ENCODE measurements at regions not wholly inside any gene's neighbourhood (a gene's known extent, or its start where the extent isn't known, plus 50 kb on each side); places are given as distances from the start of the nearest gene placed in this dataset.

DNA sequence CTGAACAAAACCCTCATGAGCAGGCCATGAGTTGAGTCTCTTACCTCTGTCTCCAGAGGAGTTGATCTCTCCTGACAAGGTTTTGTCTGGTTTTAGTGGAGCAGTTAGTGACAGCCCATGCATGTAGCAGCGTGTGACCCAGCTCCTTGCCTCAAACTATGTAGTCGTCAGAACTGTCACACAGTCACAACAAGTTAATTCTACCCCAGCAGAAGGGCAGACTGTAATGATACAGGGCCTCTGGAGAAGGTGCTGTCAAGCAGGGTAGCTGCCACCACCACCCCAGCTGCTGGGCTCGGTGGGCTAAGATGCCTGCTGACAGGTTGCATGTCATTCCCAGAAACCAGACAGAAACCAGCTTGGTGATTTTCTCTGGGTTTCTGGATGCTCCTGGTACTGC, 194.5 kb downstream of the PSAT1 start:
- DNase-seq (no peak), ATAC-seq (no peak)
- Mint-ChIP-seq H3K4me3 (no peak overlapping the region), H3K36me3 (ENCODE audit: low read depth) (no peaks in the 10 kb centered on the region), H3K27ac (no peak overlapping the region), H3K4me1 (no peaks in the 10 kb centered on the region), H3K9me3 (no peaks in the 10 kb centered on the region), H3K27me3 (peaks cover 2% of the 10 kb centered on the region)

DNA sequence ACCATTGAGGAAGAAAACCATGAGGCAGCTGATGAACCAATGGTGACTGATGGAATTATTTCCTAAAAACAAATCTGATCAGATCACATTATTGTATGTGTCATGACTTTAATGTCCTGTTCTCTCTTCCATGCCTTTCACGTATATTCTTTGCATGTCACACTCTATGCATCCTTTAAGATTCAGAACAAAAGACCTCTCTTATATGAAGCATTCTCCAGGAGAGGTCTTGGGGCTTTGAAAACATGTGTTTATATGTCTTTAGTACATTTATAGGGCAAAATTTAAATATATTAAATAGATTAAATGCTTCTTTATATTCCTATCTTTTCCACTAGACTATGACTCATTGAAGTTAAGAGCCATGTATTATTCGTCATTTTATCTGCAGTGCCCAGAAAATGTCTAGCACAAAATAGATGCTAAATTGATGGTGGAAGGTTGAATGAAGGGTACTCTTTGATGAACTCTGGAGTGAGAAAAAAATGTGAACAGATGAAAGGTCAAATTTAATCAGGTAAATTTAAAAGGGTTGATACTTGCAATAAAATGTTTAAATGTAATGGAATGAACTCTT, 196.3 kb downstream of the PSAT1 start:
- no peak overlapping the region for H3K4me3 Mint-ChIP-seq
- no peak for DNase-seq
- no peaks in the 10 kb centered on the region for H3K9me3 Mint-ChIP-seq
- no peaks in the 10 kb centered on the region for H3K4me1 Mint-ChIP-seq
- H3K36me3 Mint-ChIP-seq (ENCODE audit: low read depth) = no peaks in the 10 kb centered on the region
- ATAC-seq = no peak
- H3K27ac Mint-ChIP-seq = no peak overlapping the region
- H3K27me3 Mint-ChIP-seq = peaks cover 2% of the 10 kb centered on the region

DNA sequence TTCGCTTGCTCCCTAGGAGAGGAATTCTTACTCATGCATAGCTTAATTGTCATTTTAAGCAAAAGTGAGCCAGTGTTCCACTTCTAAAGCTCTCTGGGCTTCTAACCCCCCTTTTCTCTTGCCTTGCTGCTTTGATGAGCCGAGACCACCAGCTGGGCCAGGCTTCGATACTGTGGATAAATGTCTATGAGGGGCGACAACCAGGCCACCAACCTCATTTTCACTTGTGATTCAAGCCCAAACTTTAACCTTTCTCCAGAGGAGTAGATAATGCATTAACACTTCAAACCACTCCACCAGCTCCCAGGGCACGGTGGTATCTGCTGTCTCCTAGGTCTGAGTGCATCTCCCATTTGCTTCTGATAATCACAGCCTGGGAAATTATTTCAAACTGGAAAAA, 205.6 kb downstream of the PSAT1 start:
- no peak overlapping the region for H3K27ac Mint-ChIP-seq
- no peaks in the 10 kb centered on the region for H3K9me3 Mint-ChIP-seq
- H3K36me3 Mint-ChIP-seq (ENCODE audit: low read depth) = no peaks in the 10 kb centered on the region
- H3K27me3 Mint-ChIP-seq = no peaks in the 10 kb centered on the region
- ATAC-seq (no peak), DNase-seq (no peak)
- no peak overlapping the region for H3K4me3 Mint-ChIP-seq
- H3K4me1 Mint-ChIP-seq = no peaks in the 10 kb centered on the region

DNA sequence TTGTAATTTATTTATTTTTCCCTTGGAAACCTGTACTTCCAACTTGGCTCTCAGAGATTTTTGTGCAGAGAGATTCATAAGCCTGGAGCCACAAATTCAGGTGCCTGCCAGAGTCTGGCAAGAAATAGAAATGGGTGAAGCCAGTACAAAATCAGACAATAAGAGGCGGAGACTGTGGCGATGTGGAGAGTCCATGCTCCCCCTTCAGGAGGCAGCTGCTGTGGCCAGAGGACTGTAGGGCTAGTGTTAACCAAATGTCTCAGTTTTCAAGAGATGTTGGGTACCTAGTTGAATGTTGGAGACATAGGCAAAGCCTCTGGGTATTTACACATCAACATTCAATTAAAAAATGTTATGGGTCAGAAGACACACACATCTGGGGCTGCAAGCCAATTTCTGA, 208.6 kb downstream of the PSAT1 start:
- H3K36me3 Mint-ChIP-seq (ENCODE audit: low read depth) = no peaks in the 10 kb centered on the region
- DNase-seq (no peak), ATAC-seq (no peak)
- no peak overlapping the region for H3K4me3 Mint-ChIP-seq
- H3K9me3 Mint-ChIP-seq = no peaks in the 10 kb centered on the region
- H3K27me3 Mint-ChIP-seq = no peaks in the 10 kb centered on the region
- H3K4me1 Mint-ChIP-seq = no peaks in the 10 kb centered on the region
- H3K27ac Mint-ChIP-seq = no peak overlapping the region

DNA sequence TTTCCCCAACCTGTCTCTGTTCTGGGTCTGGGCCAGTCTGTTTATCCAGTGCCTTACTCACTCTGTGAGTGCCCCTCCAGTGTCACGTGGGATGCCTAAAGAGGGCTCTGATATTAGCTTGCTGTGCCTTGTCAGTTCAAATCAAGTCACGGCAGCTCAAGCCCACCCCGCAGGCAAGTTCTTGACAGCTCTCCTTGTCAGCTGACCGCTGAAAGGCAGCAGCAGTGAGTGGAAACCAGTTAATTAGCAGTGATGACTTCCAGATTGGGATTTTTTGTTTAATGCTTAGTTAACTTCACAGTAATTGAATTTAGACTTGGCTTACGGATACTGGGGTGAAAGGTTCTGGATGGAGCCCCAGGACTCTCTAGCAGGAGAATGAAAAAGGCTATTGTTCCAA, 210.1 kb downstream of the PSAT1 start:
- H3K9me3 Mint-ChIP-seq = no peaks in the 10 kb centered on the region
- DNase-seq (no peak), ATAC-seq (no peak)
- H3K4me1 Mint-ChIP-seq = no peaks in the 10 kb centered on the region
- H3K4me3 Mint-ChIP-seq = no peak overlapping the region
- H3K27ac Mint-ChIP-seq = no peak overlapping the region
- H3K36me3 Mint-ChIP-seq (ENCODE audit: low read depth) = no peaks in the 10 kb centered on the region
- H3K27me3 Mint-ChIP-seq = no peaks in the 10 kb centered on the region

- H3K9me3 Mint-ChIP-seq = no peaks in the 10 kb centered on the region
- H3K4me3 Mint-ChIP-seq = no peak overlapping the region
- H3K36me3 Mint-ChIP-seq (ENCODE audit: low read depth) = no peaks in the 10 kb centered on the region
- no peak overlapping the region for H3K27ac Mint-ChIP-seq
- no peaks in the 10 kb centered on the region for H3K4me1 Mint-ChIP-seq
- DNase-seq (no peak), ATAC-seq (no peak)
- no peaks in the 10 kb centered on the region for H3K27me3 Mint-ChIP-seq
Measured at GRCh38 chr9:78510035-78510434, 213.1 kb downstream of the PSAT1 start.

DNA sequence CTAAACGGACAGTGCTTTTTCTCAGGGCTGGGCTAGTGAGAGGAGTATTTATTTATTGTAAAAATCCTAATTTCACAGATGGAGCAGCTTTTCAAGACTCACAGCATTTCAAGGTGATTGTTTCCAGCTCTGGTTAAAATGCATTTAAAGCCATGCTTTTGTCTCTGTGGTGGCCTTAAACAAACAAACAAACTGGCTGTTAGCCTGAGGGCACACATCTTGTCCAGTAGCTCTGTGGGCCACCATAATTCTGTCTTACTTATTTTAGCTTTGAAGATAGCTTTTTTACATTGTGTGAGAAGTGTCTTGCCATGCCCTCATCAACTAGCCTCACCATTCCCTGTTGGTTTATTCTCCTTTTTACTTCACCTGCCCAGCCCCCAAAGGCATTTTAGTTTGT, 218.2 kb downstream of the PSAT1 start:
- Mint-ChIP-seq H3K36me3 (ENCODE audit: low read depth) (no peaks in the 10 kb centered on the region), H3K4me3 (no peak overlapping the region), H3K27ac (no peak overlapping the region), H3K4me1 (no peaks in the 10 kb centered on the region), H3K27me3 (peaks cover 5% of the 10 kb centered on the region), H3K9me3 (peaks cover 12% of the 10 kb centered on the region)
- DNase-seq = no peak
- no peak for ATAC-seq

DNA sequence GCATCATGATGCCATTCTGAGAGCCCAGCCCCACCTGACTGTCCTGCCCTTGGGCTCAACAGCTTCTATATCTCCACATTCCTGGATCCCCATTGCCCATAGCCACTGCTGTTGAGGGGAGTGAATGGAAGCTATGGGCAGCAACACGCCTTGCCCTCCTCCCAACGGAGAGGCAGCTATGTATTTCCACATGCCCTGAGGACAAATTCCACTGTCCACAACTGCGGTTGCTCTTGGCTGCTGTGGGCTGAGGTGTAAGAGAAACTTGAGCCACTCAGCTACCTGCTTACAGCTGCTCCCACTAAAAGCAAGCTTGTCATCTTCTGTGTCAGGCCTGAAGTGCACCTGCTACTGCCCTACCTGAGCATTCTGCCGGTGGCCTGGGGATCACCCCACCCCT, 222.9 kb downstream of the PSAT1 start:
- Mint-ChIP-seq H3K36me3 (ENCODE audit: low read depth) (no peaks in the 10 kb centered on the region), H3K9me3 (peaks cover 27% of the 10 kb centered on the region), H3K4me3 (no peak overlapping the region), H3K27ac (no peak overlapping the region), H3K27me3 (peaks cover 5% of the 10 kb centered on the region), H3K4me1 (no peaks in the 10 kb centered on the region)
- ATAC-seq (no peak), DNase-seq (no peak)

GRCh38 chr9:78521680-78522079, 224.8 kb downstream of the PSAT1 start:
- ATAC-seq (no peak), DNase-seq (no peak)
- H3K4me3 Mint-ChIP-seq = no peak overlapping the region
- no peak overlapping the region for H3K27ac Mint-ChIP-seq
- no peaks in the 10 kb centered on the region for H3K36me3 Mint-ChIP-seq (ENCODE audit: low read depth)
- H3K9me3 Mint-ChIP-seq = peaks cover 22% of the 10 kb centered on the region
- H3K27me3 Mint-ChIP-seq = no peaks in the 10 kb centered on the region
- no peaks in the 10 kb centered on the region for H3K4me1 Mint-ChIP-seq

- no peaks in the 10 kb centered on the region for H3K4me1 Mint-ChIP-seq
- H3K9me3 Mint-ChIP-seq = peaks cover 6% of the 10 kb centered on the region
- DNase-seq (no peak), ATAC-seq (no peak)
- no peak overlapping the region for H3K27ac Mint-ChIP-seq
- H3K36me3 Mint-ChIP-seq (ENCODE audit: low read depth) = no peaks in the 10 kb centered on the region
- no peaks in the 10 kb centered on the region for H3K27me3 Mint-ChIP-seq
- no peak overlapping the region for H3K4me3 Mint-ChIP-seq
Measured at GRCh38 chr9:78525986-78526560, 229.1 kb downstream of the PSAT1 start.

- Mint-ChIP-seq H3K36me3 (ENCODE audit: low read depth) (no peaks in the 10 kb centered on the region), H3K4me1 (no peaks in the 10 kb centered on the region), H3K27me3 (peaks cover 2% of the 10 kb centered on the region), H3K27ac (no peak overlapping the region), H3K4me3 (no peak overlapping the region), H3K9me3 (no peaks in the 10 kb centered on the region)
- DNase-seq = no peak
- ATAC-seq = no peak
Measured at GRCh38 chr9:78533500-78533899, 236.6 kb downstream of the PSAT1 start.

DNA sequence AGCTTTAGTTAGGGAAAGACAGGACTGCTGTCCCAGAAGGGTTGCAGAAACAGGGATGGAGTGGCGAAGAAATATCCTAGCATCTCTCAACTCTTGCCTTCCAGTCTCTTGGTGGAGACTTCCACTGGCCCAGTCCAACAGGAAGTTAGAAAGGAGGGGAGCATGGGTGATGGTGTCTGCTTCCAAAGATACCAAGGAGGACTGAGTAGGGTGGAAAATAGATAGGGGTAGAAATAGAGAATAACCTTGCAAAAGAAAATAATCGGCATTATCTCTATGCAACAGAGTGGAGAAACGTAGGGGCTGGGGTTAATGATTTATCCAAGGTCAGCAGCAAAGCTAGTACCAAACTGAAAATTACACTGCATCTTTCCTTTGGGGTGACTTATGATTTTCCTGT, 242.3 kb downstream of the PSAT1 start:
- ATAC-seq = no peak

DNA sequence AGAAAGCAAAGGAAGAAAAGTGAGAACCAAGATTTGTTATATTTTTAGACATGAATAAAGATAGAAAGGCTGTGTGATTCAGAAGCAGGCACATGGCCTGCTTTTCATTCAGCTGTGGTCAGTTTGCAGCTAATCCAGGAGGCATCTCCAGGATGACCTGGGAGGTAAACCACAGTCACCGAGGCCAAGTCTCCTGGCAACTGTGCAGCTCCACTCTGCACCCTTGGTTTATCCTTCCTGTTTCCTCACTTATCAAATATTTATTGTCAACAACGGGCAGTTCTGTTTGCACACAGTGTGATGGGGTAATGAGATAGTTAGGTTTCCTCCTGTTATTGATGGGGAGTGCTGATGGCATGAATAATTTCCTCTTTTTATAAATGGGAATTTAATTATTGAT, 243.0 kb downstream of the PSAT1 start:
- no peak for ATAC-seq
- Mint-ChIP-seq H3K4me1 (no peaks in the 10 kb centered on the region), H3K9me3 (no peaks in the 10 kb centered on the region), H3K27me3 (no peaks in the 10 kb centered on the region), H3K27ac (no peak overlapping the region), H3K4me3 (no peak overlapping the region), H3K36me3 (ENCODE audit: low read depth) (no peaks in the 10 kb centered on the region)
- DNase-seq = no peak

More for the DNA sequence above, 242.3 kb downstream of the PSAT1 start:
- H3K4me3 Mint-ChIP-seq = no peak overlapping the region
- H3K36me3 Mint-ChIP-seq (ENCODE audit: low read depth) = no peaks in the 10 kb centered on the region
- H3K27ac Mint-ChIP-seq = no peak overlapping the region
- H3K4me1 Mint-ChIP-seq = no peaks in the 10 kb centered on the region
- no peak for DNase-seq
- no peaks in the 10 kb centered on the region for H3K27me3 Mint-ChIP-seq
- no peaks in the 10 kb centered on the region for H3K9me3 Mint-ChIP-seq

DNA sequence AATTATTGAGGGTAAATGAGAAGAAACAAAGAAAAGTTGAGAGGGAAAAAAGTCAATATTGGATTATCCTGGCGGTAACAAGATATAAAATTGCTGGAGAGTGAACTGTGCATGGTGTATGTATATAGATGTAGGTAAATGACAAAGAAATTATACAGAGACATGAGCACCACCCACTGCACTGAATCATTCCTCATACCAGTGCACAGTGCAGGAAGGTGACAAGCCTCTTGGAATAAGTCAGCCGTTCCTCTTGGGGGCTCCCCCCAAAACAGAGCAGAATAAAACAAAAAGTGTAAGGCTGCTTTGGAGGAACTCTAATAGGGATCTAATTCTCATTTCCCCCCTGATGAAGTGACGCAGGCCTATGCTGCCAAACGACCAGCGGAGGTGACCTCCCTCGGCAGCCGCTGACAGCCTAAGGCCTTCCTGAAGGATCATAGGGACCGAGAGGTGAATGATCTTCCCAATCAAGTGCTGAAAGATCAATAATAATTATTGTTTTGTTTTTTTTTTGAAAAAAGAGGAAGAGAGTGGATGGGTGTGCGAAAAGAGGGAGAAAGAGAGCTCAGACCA, 245.0 kb downstream of the PSAT1 start:
- Mint-ChIP-seq H3K4me1 (no peaks in the 10 kb centered on the region), H3K36me3 (ENCODE audit: low read depth) (no peaks in the 10 kb centered on the region), H3K27ac (no peak overlapping the region), H3K27me3 (no peaks in the 10 kb centered on the region), H3K4me3 (no peak overlapping the region), H3K9me3 (no peaks in the 10 kb centered on the region)
- DNase-seq (no peak), ATAC-seq (no peak)

GRCh38 chr9:78542491-78543181, 245.7 kb downstream of the PSAT1 start:
- Mint-ChIP-seq H3K9me3 (no peaks in the 10 kb centered on the region), H3K36me3 (ENCODE audit: low read depth) (no peaks in the 10 kb centered on the region), H3K4me3 (no peak overlapping the region), H3K27ac (no peak overlapping the region), H3K27me3 (peaks cover 2% of the 10 kb centered on the region), H3K4me1 (no peaks in the 10 kb centered on the region)
- ATAC-seq (no peak), DNase-seq (no peak)

Measured in activated naive CD8-positive, alpha-beta T cell treated with anti-CD3 and anti-CD28 coated beads, Interleukin-2, amount 50 U/mL, for 24 hours (primary cell).